Activated CD8-positive, alpha-beta memory T cell treated with anti-CD3 and anti-CD28 coated beads for 48 hours (primary cell): ENCODE measurements at regions not wholly inside any gene's neighbourhood (a gene's known extent, or its start where the extent isn't known, plus 50 kb on each side); places are given as distances from the start of the nearest gene placed in this dataset.
"Not testable (repeated sequence)": the region's sequence is repeated elsewhere in the genome, so short reads cannot be mapped to it uniquely, and the experiment has no call there.

Experiments used
- DNase-seq, 3 experiments: peaks; one replicate each; pipeline ENCODE4 v3.0.0-alpha.2; 2020; ENCODE audit warnings: low read depth in 2 of 3, low spot score in 2 of 3

GRCh38 chr6:9851006-9851405 is 563.9 kb downstream of the TFAP2A start:
- DNase-seq = no peak

DNA sequence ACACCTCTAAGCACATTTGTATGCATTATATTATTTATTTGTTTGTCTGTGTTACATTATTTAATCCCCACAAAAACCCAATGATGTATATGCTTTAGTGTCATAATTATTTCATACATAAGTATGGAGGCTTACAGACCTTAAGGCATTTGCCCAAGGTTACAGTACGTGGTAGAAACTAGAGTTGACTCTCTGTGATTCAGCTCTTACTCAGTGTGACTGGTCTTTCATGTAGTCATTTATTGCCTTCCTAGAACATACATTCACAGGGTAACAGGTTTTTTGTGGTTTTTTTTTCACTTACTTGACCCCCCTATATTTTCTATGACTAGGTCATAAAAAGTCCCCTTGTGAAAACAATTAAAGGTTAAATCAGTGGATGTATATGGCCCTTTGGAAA is 566.8 kb downstream of the TFAP2A start:
- no peak for DNase-seq

DNA sequence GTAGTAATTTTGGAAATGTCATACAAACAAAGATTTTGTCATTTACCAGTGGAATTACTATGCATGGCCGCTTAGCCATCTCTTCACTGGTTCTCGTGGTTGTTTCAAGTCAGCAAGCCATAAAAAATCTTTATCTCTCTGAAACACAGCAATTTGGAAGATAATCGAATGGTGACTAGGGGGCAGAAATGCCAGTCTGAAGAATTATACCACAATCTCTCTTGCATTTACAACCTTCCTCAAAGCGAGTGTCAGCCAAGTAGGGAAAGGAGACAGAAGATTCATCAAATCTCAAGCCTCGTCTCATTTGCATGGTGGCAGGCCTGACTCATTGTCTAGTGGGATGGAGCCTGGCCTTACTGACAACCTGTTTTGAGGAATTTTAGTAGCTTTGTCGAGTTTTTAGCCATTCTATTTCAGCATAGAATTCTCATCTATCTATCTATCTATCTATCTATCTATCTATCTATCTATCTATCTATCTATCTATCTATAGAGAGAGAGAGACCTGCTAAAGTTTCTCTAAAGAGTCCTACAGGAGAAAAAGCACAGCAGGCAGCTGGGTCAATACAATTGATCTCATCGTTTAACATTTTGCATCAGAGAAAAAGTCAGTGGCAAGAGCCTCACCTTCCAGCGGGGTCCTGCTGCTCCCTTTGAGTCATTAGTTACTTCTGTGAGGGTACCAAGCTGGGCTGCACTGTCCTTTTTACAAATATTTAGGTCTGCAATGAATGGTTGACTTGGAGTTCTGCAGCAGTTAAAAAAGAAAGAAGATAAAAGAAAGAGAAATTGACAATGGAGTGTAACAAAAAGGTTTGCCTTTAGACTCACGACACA is 572.8 kb downstream of the TFAP2A start:
- DNase-seq = no peak

GRCh38 chr6:9834233-9834632 is 580.6 kb downstream of the TFAP2A start:
- no peak for DNase-seq

DNA sequence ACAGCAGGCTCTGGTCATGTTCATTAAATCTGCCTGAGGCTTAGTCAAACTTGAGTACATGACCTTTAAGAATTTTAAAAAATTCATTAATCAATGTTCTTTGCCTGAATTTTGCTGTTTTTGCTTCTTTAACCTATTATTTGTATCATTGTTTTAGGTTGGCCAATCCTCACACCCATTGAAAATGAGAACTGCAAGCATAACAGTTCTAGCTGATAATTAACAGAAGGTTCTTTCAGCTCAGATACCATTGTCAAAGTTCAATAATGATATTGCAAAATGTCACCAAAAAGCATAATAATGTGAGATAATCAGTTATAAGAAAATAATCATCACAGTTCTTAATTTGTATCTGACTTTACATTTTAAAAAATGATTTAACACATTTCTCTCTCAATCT is 583.1 kb downstream of the TFAP2A start:
- DNase-seq = no peak

- no peak for DNase-seq
These were observed 584.1 kb downstream of the TFAP2A start for GRCh38 chr6:9830808-9831207.

- DNase-seq = no peak
These were observed 589.3 kb downstream of the TFAP2A start for GRCh38 chr6:9825526-9825925.

DNA sequence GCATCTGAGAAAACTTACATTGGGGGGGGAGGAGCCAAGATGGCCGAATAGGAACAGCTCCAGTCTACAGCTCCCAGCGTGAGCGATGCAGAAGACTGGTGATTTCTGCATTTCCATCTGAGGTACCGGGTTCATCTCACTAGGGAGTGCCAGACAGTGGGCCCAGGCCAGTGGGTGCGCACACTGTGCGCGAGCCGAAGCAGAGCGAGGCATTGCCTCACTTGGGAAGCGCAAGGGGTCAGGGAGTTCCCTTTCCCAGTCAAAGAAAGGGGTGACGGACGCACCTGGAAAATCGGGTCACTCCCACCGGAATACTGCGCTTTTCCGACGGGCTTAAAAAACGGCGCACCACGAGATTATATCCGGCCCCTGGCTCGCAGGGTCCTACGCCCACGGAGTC is 604.1 kb downstream of the TFAP2A start:
- DNase-seq = not testable (repeated sequence)

GRCh38 chr6:9810286-9810685 is 604.6 kb downstream of the TFAP2A start:
- DNase-seq = no peak

- no peak for DNase-seq
These were observed 608.7 kb downstream of the TFAP2A start for GRCh38 chr6:9806195-9806594.

DNA sequence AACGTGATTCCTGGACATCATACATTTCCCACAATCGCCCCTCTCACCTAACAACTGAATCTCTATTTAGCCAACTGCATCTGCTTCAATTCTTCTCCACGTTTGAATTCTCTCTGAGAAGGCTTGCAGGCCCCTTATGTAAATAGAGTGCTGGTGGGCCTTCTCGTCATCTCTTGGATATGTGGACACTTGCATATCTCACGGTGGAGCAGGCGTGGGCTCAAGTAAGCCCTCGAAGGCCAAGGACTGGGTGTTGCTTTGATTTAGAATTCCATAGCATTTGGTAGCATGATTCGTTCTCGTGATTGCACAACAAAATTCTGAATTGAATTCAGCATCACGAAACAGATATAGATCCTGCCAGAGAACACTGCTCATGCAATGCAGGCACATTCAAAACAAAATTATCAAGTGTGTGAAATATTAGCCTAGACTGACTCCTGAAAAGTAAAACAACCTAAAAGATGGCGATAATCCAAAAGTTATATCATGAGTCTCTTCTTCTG is 613.6 kb downstream of the TFAP2A start:
- DNase-seq = no peak

DNA sequence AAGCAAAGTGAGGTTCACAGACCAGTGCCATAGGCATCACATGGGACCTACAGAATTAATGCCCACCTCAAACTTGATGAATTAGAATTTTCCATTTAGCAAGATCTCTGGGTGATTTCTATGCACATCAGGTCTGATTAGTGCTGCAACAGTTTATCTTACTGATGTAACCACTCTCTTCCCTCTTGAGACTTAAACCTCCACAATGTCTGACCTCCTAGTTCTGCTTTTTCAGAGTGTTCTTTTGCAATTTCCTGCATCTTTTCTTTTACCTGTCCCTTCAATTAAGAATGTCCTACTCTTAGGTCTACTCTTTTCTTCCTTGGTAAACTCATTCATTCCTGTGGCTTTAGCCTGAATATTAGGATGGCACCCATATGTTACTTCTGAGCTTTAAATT is 615.3 kb downstream of the TFAP2A start:
- no peak for DNase-seq

GRCh38 chr6:9796827-9797226 is 618.0 kb downstream of the TFAP2A start:
- no peak for DNase-seq

DNA sequence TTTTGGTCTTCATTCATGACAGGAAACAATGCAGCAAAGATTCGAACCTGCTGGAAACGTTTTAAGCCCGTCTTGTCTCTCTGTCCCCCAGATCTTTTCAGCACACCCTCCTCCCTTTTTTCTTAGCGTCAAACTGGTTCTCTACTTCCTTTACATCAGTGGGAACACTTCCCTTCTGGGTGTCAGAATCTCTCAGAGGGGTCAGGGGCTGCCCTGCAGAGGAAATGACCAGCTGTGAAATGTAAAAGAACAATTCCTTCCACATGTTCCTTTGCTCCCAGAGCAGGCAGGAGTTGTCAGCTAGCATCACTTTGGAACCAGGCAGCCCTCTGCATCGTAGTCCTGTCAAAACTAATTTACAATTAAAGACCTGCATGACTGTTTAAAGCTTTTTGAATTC is 619.0 kb downstream of the TFAP2A start:
- DNase-seq = no peak

- DNase-seq = no peak
These were observed 625.7 kb downstream of the TFAP2A start for GRCh38 chr6:9789201-9789600.

GRCh38 chr6:9784786-9785185 is 630.1 kb downstream of the TFAP2A start:
- DNase-seq = no peak

- DNase-seq = no peak
These were observed 631.3 kb downstream of the TFAP2A start for GRCh38 chr6:9783567-9783966.

DNA sequence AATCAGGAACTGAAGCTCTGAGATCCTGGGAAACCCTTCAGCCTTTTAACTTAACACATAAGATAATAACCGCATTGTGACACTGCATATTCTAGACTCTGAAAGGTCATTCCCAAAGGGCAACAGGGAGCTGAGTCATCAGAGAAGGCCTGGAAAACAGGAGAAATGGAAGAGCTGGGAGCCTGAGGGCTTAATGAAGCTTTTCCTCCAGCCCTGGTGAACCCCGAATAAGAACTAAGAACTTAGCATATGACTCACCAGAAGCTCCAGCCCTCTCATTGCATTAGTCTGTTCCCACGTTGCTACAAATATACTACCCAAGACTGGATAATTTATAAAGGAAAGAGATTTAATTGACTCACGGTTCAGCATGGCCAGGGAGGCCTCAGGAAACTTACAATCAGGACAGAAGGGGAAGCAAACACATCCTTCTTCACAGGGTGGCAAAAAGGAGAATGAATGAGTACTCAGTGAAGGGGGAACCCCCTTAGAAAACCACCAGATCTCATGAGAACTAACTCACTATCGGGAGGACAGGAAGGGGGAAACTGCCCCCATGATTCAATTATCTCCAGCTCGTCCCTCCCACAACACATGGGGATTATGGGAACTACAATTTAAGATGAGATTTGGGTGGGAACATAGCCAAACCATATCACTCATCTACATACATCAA is 648.5 kb downstream of the TFAP2A start:
- DNase-seq = no peak

GRCh38 chr6:9761220-9761619 is 653.7 kb downstream of the TFAP2A start:
- no peak for DNase-seq

DNA sequence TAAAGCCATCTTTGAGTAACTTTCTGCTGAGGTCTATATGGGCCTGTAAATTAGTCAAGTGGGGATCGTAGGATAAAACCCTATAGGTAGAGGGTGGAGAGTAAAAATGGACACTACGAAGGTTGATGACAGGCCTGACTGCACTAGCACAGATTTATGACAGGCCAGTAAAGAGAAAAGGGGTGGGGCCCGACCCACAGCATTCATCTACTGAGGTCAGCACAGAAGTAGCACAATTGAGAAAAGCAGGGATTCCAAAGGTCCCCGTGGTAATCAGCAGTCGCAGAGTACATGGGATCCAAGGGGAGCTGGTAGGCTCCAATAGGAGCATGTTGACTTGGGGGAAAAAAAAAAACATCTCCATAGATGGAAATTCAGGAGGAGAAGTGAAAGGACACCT is 660.4 kb downstream of the TFAP2A start:
- no peak for DNase-seq

- DNase-seq = no peak
These were observed 668.9 kb downstream of the TFAP2A start for GRCh38 chr6:9745966-9746365.

DNA sequence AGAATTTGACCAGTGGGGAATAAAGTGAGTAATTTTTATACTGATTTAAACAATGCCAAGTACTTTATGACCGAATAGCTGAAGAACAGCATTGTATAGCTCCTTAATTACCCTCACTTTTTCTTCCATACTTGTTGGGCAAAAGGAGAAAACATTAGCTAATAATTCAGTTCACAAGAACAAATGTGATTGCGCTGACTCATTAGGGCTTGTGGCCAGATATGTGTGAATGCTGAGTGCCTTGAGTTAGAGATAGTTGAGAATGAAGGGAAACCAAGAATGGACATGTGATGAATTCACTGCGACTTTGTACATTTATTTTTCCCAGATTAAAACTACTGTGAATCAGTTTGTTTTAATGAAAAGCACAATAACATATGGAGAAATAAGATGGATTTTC is 669.4 kb downstream of the TFAP2A start:
- no peak for DNase-seq

- no peak for DNase-seq
These were observed 670.8 kb downstream of the TFAP2A start for GRCh38 chr6:9744119-9744518.
